AG10803 (cell line): ENCODE measurements at regions not wholly inside any gene's neighbourhood (a gene's known extent, or its start where the extent isn't known, plus 50 kb on each side); places are given as distances from the start of the nearest gene placed in this dataset.

Experiments
- DNase-seq: peaks from one replicate; pipeline ENCODE4 v3.0.0; 2010; ENCODE audit warnings: low read depth
- H3K4me3 ChIP-seq: 2 replicates; pipeline ENCODE4 v1.5.1; 2011; ENCODE audit warnings: mild to moderate bottlenecking, low read length, control low read depth
- CTCF ChIP-seq: conservative IDR thresholded peaks from 2 replicates; pipeline ENCODE4 v1.5.1; 2011; ENCODE audit warnings: mild to moderate bottlenecking, low read length, control low read depth, inconsistent platforms

GRCh38 chr20:23189854-23190253 is 103.7 kb upstream of the CD93 start:
- no peak overlapping the region for H3K4me3 ChIP-seq
- TF ChIP-seq CTCF: no peak
- no peak for DNase-seq

- H3K4me3 ChIP-seq: no peak overlapping the region
- DNase-seq: no peak
- no peak for TF ChIP-seq CTCF
Observed at GRCh38 chr20:23189341-23189740, 103.2 kb upstream of the CD93 start.

- no peak for DNase-seq
- no peak overlapping the region for H3K4me3 ChIP-seq
- no peak for TF ChIP-seq CTCF
Observed at GRCh38 chr20:23188377-23189169, 102.4 kb upstream of the CD93 start.

- TF ChIP-seq CTCF: no peak
- H3K4me3 ChIP-seq: no peak overlapping the region
- DNase-seq: no peak
Observed at GRCh38 chr20:23187751-23188150, 101.6 kb upstream of the CD93 start.

- no peak for TF ChIP-seq CTCF
- no peak overlapping the region for H3K4me3 ChIP-seq
- DNase-seq: no peak
Observed at GRCh38 chr20:23186808-23187207, 100.7 kb upstream of the CD93 start.

- TF ChIP-seq CTCF: no peak
- DNase-seq: no peak
- no peak overlapping the region for H3K4me3 ChIP-seq
Observed at GRCh38 chr20:23180451-23180921, 94.4 kb upstream of the CD93 start.

GRCh38 chr20:23179766-23180403 is 93.8 kb upstream of the CD93 start:
- DNase-seq: no peak
- no peak for TF ChIP-seq CTCF
- no peak overlapping the region for H3K4me3 ChIP-seq
